HEK293 (cell line): ENCODE measurements at regions not wholly inside any gene's neighbourhood (a gene's known extent, or its start where the extent isn't known, plus 50 kb on each side); places are given as distances from the start of the nearest gene placed in this dataset.

Experiments used
- CTCF ChIA-PET: fragments of 350-600 bp; formaldehyde crosslinking; extraction: SDS; loops from one replicate; lab custom pipeline; 2021; ENCODE audit warnings: antibody characterized with exemption; lab: Yijun Ruan, JAX
- POLR2A ChIA-PET: fragments of 300-600 bp; formaldehyde crosslinking; extraction: SDS; loops from one replicate; lab custom pipeline; 2020; ENCODE audit warnings: antibody characterized with exemption, inconsistent platforms; lab: Yijun Ruan, JAX
- H3K27ac ChIP-seq: fragments of 200-500 bp; sonication (Bioruptor generic); 2 replicates; pipeline ENCODE4 v1.5.1; 2014; ENCODE audit warnings: low read depth, low read length, control low read depth, inconsistent platforms; ENCODE audit errors: extremely low read depth
- H3K36me3 ChIP-seq, 2 experiments: fragments of 200-500 bp in 1 of 2; sonication (Bioruptor generic) in 1 of 2; 1 replicate in 1 of 2; 2 replicates in 1 of 2; pipeline ENCODE4 v1.5.1; 2014 to 2017; ENCODE audit warnings: inconsistent platforms in 2 of 2, low read length in 2 of 2; ENCODE audit not compliant: control insufficient read depth in 2 of 2, insufficient read depth in 1 of 2
- H3K4me1 ChIP-seq: fragments of 200-500 bp; sonication (Bioruptor generic); 2 replicates; pipeline ENCODE4 v1.5.1; 2014; ENCODE audit warnings: mild to moderate bottlenecking, low read length, inconsistent platforms; ENCODE audit not compliant: control insufficient read depth, insufficient read depth
- H3K4me3 ChIP-seq: 2 replicates; pipeline ENCODE4 v1.5.1; 2011; ENCODE audit warnings: low read depth, mild to moderate bottlenecking, control low read depth, low read length, moderate library complexity
- H3K9me3 ChIP-seq: fragments of 200-500 bp; sonication (Bioruptor generic); 2 replicates; pipeline ENCODE4 v1.5.1; 2014; ENCODE audit warnings: low read depth, low read length, inconsistent platforms; ENCODE audit not compliant: control insufficient read depth, insufficient read depth
- ATF2 ChIP-seq: fragments of 450-650 bp; formaldehyde crosslinking; IDR thresholded peaks from 2 replicates; pipeline ENCODE4 v1.5.1; 2016; ENCODE audit warnings: missing biosample characterization, missing genetic modification characterization, low read depth
- BCL11B ChIP-seq: fragments of 450-650 bp; formaldehyde crosslinking; IDR thresholded peaks from 2 replicates; pipeline ENCODE4 v1.5.1; 2016; ENCODE audit warnings: low read depth, missing biosample characterization, missing genetic modification characterization
- GLI4 ChIP-seq: fragments of 450-650 bp; formaldehyde crosslinking; IDR thresholded peaks from 2 replicates; pipeline ENCODE4 v1.5.1; 2016; ENCODE audit warnings: missing biosample characterization, missing genetic modification characterization
- HIC1 ChIP-seq: fragments of 450-650 bp; formaldehyde crosslinking; IDR thresholded peaks from 2 replicates; pipeline ENCODE4 v1.5.1; 2016; ENCODE audit warnings: missing biosample characterization, missing genetic modification characterization
- HOXC10 ChIP-seq: sonication (generic); formaldehyde crosslinking; IDR thresholded peaks from 2 replicates; pipeline ENCODE4 v1.8.1; 2023; ENCODE audit warnings: mild to moderate bottlenecking, missing genetic modification reagents
- PBX3 ChIP-seq: sonication (generic); formaldehyde crosslinking; IDR thresholded peaks from 2 replicates; pipeline ENCODE4 v1.8.1; 2022; ENCODE audit warnings: mild to moderate bottlenecking, moderate library complexity, missing genetic modification reagents
- SALL2 ChIP-seq: fragments of 450-650 bp; formaldehyde crosslinking; IDR thresholded peaks from 2 replicates; pipeline ENCODE4 v1.5.0; 2017; ENCODE audit warnings: missing biosample characterization, mild to moderate bottlenecking, missing genetic modification characterization, borderline replicate concordance
- TCF7L2 ChIP-seq: IDR thresholded peaks from 2 replicates; pipeline ENCODE4 v1.6.1; 2011; ENCODE audit warnings: low read depth, mild to moderate bottlenecking, inconsistent platforms, low read length, moderate library complexity, borderline replicate concordance
- TRIM28 ChIP-seq: IDR thresholded peaks from 2 replicates; pipeline ENCODE4 v1.6.1; 2011; ENCODE audit warnings: low read length, control low read depth, borderline replicate concordance
- ZBTB6 ChIP-seq: fragments of 450-650 bp; formaldehyde crosslinking; IDR thresholded peaks from 2 replicates; pipeline ENCODE4 v1.5.1; 2017; ENCODE audit warnings: missing biosample characterization, missing genetic modification characterization
- ZNF140 ChIP-seq: fragments of 450-650 bp; formaldehyde crosslinking; IDR thresholded peaks from 2 replicates; pipeline ENCODE4 v1.5.1; 2016; ENCODE audit warnings: missing biosample characterization, missing genetic modification characterization
- ZNF155 ChIP-seq: fragments of 450-650 bp; formaldehyde crosslinking; IDR thresholded peaks from 2 replicates; pipeline ENCODE4 v1.5.1; 2016; ENCODE audit warnings: missing biosample characterization, missing genetic modification characterization
- ZNF157 ChIP-seq: fragments of 450-650 bp; formaldehyde crosslinking; IDR thresholded peaks from 2 replicates; pipeline ENCODE4 v1.5.1; 2016; ENCODE audit warnings: missing biosample characterization, missing genetic modification characterization
- ZNF23 ChIP-seq: fragments of 450-650 bp; formaldehyde crosslinking; IDR thresholded peaks from 2 replicates; pipeline ENCODE4 v1.5.1; 2016; ENCODE audit warnings: missing biosample characterization, missing genetic modification characterization, borderline replicate concordance
- ZNF341 ChIP-seq: fragments of 450-650 bp; formaldehyde crosslinking; IDR thresholded peaks from 2 replicates; pipeline ENCODE4; 2016; ENCODE audit warnings: low read depth, missing biosample characterization, missing genetic modification characterization
- ZNF654 ChIP-seq: fragments of 450-650 bp; formaldehyde crosslinking; IDR thresholded peaks from 2 replicates; pipeline ENCODE4 v1.5.1; 2016; ENCODE audit warnings: low read depth, missing biosample characterization, missing genetic modification characterization
- ZNF664 ChIP-seq: fragments of 450-650 bp; formaldehyde crosslinking; IDR thresholded peaks from 2 replicates; pipeline ENCODE4 v1.5.1; 2016; ENCODE audit warnings: missing biosample characterization, missing genetic modification characterization
- ZNF704 ChIP-seq: fragments of 450-650 bp; formaldehyde crosslinking; IDR thresholded peaks from 2 replicates; pipeline ENCODE4 v1.5.1; 2016; ENCODE audit warnings: missing biosample characterization, missing genetic modification characterization
- TF ChIP-seq, protein P1 (sequence below): fragments of 450-650 bp; formaldehyde crosslinking; IDR thresholded peaks from 2 replicates; pipeline ENCODE4 v1.5.1; 2017; ENCODE audit warnings: missing biosample characterization, missing genetic modification characterization
- TF ChIP-seq, protein P2 (sequence below): IDR thresholded peaks from 2 replicates; pipeline ENCODE4 v1.6.1; 2011; ENCODE audit warnings: mild to moderate bottlenecking, low read depth, low read length, borderline replicate concordance
- TF ChIP-seq, protein P3 (sequence below): fragments of 450-650 bp; formaldehyde crosslinking; optimal IDR thresholded peaks from 2 replicates; pipeline ENCODE3; 2016; ENCODE audit warnings: missing biosample characterization, mild to moderate bottlenecking, missing genetic modification characterization

GRCh38 chr9:106682420-106682819 lies 180.5 kb upstream of the ZNF462 start:
- Histone ChIP-seq H3K4me1 (no peaks in the 10 kb centered on the region), H3K36me3 (no peaks in the 10 kb centered on the region), H3K4me3 (no peak overlapping the region), H3K9me3 (no peaks in the 10 kb centered on the region), H3K27ac (no peak overlapping the region)
- ChIA-PET CTCF (no interaction called here), POLR2A (no interaction called here)
- TF ChIP-seq, protein P1, sequence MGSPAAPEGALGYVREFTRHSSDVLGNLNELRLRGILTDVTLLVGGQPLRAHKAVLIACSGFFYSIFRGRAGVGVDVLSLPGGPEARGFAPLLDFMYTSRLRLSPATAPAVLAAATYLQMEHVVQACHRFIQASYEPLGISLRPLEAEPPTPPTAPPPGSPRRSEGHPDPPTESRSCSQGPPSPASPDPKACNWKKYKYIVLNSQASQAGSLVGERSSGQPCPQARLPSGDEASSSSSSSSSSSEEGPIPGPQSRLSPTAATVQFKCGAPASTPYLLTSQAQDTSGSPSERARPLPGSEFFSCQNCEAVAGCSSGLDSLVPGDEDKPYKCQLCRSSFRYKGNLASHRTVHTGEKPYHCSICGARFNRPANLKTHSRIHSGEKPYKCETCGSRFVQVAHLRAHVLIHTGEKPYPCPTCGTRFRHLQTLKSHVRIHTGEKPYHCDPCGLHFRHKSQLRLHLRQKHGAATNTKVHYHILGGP (tag by site-specific recombination) = no peak
- TF ChIP-seq ZNF704 (tag by site-specific recombination) (no peak), ZNF23 (tag by site-specific recombination) (no peak)

GRCh38 chr9:106683454-106683853 lies 179.5 kb upstream of the ZNF462 start:
- H3K9me3 ChIP-seq = no peaks in the 10 kb centered on the region
- no peak overlapping the region for H3K4me3 ChIP-seq
- H3K27ac ChIP-seq = no peak overlapping the region
- no peaks in the 10 kb centered on the region for H3K4me1 ChIP-seq
- no peaks in the 10 kb centered on the region for H3K36me3 ChIP-seq
- ChIA-PET POLR2A (no interaction called here), CTCF (no interaction called here)
- no peak for TF ChIP-seq ZNF664 (tag by site-specific recombination)
- no peak for TF ChIP-seq ZNF140 (tag by site-specific recombination)
- no peak for TF ChIP-seq TRIM28
- TF ChIP-seq ZNF654 (tag by site-specific recombination) = no peak
- TF ChIP-seq, protein P2, sequence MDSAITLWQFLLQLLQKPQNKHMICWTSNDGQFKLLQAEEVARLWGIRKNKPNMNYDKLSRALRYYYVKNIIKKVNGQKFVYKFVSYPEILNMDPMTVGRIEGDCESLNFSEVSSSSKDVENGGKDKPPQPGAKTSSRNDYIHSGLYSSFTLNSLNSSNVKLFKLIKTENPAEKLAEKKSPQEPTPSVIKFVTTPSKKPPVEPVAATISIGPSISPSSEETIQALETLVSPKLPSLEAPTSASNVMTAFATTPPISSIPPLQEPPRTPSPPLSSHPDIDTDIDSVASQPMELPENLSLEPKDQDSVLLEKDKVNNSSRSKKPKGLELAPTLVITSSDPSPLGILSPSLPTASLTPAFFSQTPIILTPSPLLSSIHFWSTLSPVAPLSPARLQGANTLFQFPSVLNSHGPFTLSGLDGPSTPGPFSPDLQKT = no peak
- no peak for TF ChIP-seq HIC1 (tag by site-specific recombination)
- no peak for TF ChIP-seq PBX3 (CRISPR knock-in tag)
- TF ChIP-seq, protein P3, sequence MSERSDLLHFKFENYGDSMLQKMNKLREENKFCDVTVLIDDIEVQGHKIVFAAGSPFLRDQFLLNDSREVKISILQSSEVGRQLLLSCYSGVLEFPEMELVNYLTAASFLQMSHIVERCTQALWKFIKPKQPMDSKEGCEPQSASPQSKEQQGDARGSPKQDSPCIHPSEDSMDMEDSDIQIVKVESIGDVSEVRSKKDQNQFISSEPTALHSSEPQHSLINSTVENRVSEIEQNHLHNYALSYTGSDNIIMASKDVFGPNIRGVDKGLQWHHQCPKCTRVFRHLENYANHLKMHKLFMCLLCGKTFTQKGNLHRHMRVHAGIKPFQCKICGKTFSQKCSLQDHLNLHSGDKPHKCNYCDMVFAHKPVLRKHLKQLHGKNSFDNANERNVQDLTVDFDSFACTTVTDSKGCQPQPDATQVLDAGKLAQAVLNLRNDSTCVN (tag by site-specific recombination) = no peak
- TF ChIP-seq BCL11B (tag by site-specific recombination) = no peak
- no peak for TF ChIP-seq ZNF341 (tag by site-specific recombination)
- no peak for TF ChIP-seq HOXC10 (CRISPR knock-in tag)
- no peak for TF ChIP-seq ZNF155 (tag by site-specific recombination)
- TF ChIP-seq ZNF157 = no peak
- no peak for TF ChIP-seq SALL2
- no peak for TF ChIP-seq ATF2 (tag by site-specific recombination)
- no peak for TF ChIP-seq GLI4
- TF ChIP-seq TCF7L2 = no peak
- no peak for TF ChIP-seq ZBTB6 (tag by site-specific recombination)
